Cardiac fibroblast (primary cell): ENCODE measurements at regions not wholly inside any gene's neighbourhood (a gene's known extent, or its start where the extent isn't known, plus 50 kb on each side); places are given as distances from the start of the nearest gene placed in this dataset.

Experiments
- DNase-seq, 2 donors: peaks; one replicate each; pipeline versions ENCODE4 v3.0.0 to v3.0.0-alpha.2; 2010; ENCODE audit warnings: low read depth in 2 of 2
- H3K4me3 ChIP-seq, 2 donors: replicated peaks in 1 of 2; 1 replicate in 1 of 2; 2 replicates in 1 of 2; pipeline ENCODE4 v1.5.1; 2011; ENCODE audit warnings: low read depth in 2 of 2, low read length in 2 of 2, mild to moderate bottlenecking in 2 of 2, moderate library complexity in 1 of 2
- CTCF ChIP-seq: IDR thresholded peaks from one replicate; pipeline ENCODE4 v1.5.1; 2011; ENCODE audit warnings: low read depth, mild to moderate bottlenecking, low read length, inconsistent platforms

- DNase-seq = peak in 1 of 2 donors; percentile 6
Measured at GRCh38 chr10:109306698-109307097, 616.6 kb downstream of the XPNPEP1 start.

GRCh38 chr10:109287858-109288257, 635.5 kb downstream of the XPNPEP1 start:
- no peak for DNase-seq
- no peak for TF ChIP-seq CTCF
- H3K4me3 ChIP-seq = no peak overlapping the region

More at GRCh38 chr10:109306698-109307097, 616.6 kb downstream of the XPNPEP1 start:
- TF ChIP-seq CTCF = no peak
- no peak overlapping the region for H3K4me3 ChIP-seq

GRCh38 chr10:109282510-109282909, 640.8 kb downstream of the XPNPEP1 start:
- TF ChIP-seq CTCF = no peak
- H3K4me3 ChIP-seq = no peak overlapping the region
- peak; percentile 13 to 56 for DNase-seq

GRCh38 chr10:109281347-109281746, 642.0 kb downstream of the XPNPEP1 start:
- DNase-seq = no peak
- no peak for TF ChIP-seq CTCF
- no peak overlapping the region for H3K4me3 ChIP-seq

- no peak for TF ChIP-seq CTCF
- no peak for DNase-seq
- no peak overlapping the region for H3K4me3 ChIP-seq
Measured at GRCh38 chr10:109280837-109281236, 642.5 kb downstream of the XPNPEP1 start.

GRCh38 chr10:109277456-109277855, 645.9 kb downstream of the XPNPEP1 start:
- no peak for TF ChIP-seq CTCF
- H3K4me3 ChIP-seq = no peak overlapping the region
- peak in 1 of 2 donors; percentile 2 for DNase-seq

GRCh38 chr10:109275960-109276359, 647.4 kb downstream of the XPNPEP1 start:
- H3K4me3 ChIP-seq = no peak overlapping the region
- no peak for DNase-seq
- TF ChIP-seq CTCF = no peak
